NT2/D1 (cell line): ENCODE measurements at regions not wholly inside any gene's neighbourhood (a gene's known extent, or its start where the extent isn't known, plus 50 kb on each side); places are given as distances from the start of the nearest gene placed in this dataset.

Experiments
- SUZ12 ChIP-seq: IDR thresholded peaks from 2 replicates; pipeline ENCODE4 v1.6.1; 2011; ENCODE audit not compliant: insufficient read length, insufficient read depth; ENCODE audit errors: extremely low read depth
- YY1 ChIP-seq: IDR thresholded peaks from 2 replicates; pipeline ENCODE4 v1.6.1; 2011; ENCODE audit not compliant: insufficient read length, insufficient read depth

GRCh38 chr16:79970087-79970486 lies 369.6 kb upstream of the MAF start:
- TF ChIP-seq SUZ12 = no peak
- TF ChIP-seq YY1 = no peak
